ENCODE measurements at regions not wholly inside any gene's neighbourhood (a gene's known extent, or its start where the extent isn't known, plus 50 kb on each side); places are given as distances from the start of the nearest gene placed in this dataset.

- TF ChIP-seq CTCF (IDR thresholded peaks at IDR 0.05; ENCODE audit: insufficient read depth, low read length), result no peak
- TF ChIP-seq, protein P1, sequence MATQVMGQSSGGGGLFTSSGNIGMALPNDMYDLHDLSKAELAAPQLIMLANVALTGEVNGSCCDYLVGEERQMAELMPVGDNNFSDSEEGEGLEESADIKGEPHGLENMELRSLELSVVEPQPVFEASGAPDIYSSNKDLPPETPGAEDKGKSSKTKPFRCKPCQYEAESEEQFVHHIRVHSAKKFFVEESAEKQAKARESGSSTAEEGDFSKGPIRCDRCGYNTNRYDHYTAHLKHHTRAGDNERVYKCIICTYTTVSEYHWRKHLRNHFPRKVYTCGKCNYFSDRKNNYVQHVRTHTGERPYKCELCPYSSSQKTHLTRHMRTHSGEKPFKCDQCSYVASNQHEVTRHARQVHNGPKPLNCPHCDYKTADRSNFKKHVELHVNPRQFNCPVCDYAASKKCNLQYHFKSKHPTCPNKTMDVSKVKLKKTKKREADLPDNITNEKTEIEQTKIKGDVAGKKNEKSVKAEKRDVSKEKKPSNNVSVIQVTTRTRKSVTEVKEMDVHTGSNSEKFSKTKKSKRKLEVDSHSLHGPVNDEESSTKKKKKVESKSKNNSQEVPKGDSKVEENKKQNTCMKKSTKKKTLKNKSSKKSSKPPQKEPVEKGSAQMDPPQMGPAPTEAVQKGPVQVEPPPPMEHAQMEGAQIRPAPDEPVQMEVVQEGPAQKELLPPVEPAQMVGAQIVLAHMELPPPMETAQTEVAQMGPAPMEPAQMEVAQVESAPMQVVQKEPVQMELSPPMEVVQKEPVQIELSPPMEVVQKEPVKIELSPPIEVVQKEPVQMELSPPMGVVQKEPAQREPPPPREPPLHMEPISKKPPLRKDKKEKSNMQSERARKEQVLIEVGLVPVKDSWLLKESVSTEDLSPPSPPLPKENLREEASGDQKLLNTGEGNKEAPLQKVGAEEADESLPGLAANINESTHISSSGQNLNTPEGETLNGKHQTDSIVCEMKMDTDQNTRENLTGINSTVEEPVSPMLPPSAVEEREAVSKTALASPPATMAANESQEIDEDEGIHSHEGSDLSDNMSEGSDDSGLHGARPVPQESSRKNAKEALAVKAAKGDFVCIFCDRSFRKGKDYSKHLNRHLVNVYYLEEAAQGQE (IDR thresholded peaks at IDR 0.05; ENCODE audit: insufficient replicate concordance, low read depth), result no peak
- TF ChIP-seq POLR2AphosphoS5 (IDR thresholded peaks at IDR 0.05; ENCODE audit: low read depth), result no peak
- TF ChIP-seq SPI1 (IDR thresholded peaks at IDR 0.05; ENCODE audit: borderline replicate concordance, low read depth), result no peak
- TF ChIP-seq GABPA (IDR thresholded peaks at IDR 0.05; ENCODE audit: low read depth), result no peak
These were observed 97.9 kb upstream of the CCDC160 start for GRCh38 chrX:134139090-134139489.

All from HL-60 (cell line).